ENCODE measurements at regions not wholly inside any gene's neighbourhood (a gene's known extent, or its start where the extent isn't known, plus 50 kb on each side); places are given as distances from the start of the nearest gene placed in this dataset.
A peak's percentile ranks its signal among the peaks of the same experiment; 100 is the strongest.

DNA sequence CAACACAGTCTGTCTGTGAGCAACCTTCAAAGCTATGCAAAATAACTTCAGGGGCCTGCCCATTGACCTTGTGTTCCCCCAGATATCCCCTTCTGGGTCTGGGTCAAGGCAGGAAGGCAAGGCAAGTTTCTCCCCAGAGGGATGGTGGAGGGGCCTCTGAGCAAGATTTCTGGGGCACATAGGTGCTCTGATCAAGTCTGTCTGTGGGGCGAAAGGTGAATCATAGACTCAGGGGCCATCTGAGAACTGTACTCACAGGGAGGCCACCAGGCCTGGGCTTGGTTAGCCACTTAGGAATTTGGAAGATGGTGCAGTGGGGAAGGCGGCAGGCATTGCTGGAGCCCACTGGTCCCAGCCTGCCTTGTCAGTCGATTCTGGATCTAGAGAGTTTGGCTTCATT is 92.4 kb downstream of the MINAR1 start:
- DNase-seq, result no peak
- Histone ChIP-seq H3K36me3 (no peaks in the 10 kb centered on the region), H3K4me3 (no peak overlapping the region), H3K9me3 (no peaks in the 10 kb centered on the region), H3K27me3 (no peaks in the 10 kb centered on the region)

DNA sequence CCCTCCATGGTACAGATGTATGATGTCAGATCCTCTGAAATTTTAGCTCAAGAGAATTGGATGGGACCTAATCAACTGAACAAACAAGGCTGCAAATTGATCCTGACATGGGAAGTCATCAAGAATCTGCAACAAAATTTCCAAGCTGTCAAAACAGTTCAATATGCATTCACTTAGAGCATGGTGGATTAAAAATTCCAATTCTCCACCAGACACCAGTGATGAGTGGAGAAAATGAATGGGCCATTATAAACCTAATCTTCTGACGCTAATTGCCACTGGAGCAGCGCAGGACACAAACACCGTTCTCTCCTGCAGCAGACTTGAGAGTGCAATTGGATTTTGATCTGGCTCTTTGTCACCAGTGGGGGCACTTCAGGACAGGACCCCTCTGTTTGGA is 94.2 kb downstream of the MINAR1 start:
- no peak for DNase-seq
- Histone ChIP-seq H3K36me3 (no peaks in the 10 kb centered on the region), H3K9me3 (no peaks in the 10 kb centered on the region), H3K27me3 (no peaks in the 10 kb centered on the region), H3K4me3 (no peak overlapping the region)

DNA sequence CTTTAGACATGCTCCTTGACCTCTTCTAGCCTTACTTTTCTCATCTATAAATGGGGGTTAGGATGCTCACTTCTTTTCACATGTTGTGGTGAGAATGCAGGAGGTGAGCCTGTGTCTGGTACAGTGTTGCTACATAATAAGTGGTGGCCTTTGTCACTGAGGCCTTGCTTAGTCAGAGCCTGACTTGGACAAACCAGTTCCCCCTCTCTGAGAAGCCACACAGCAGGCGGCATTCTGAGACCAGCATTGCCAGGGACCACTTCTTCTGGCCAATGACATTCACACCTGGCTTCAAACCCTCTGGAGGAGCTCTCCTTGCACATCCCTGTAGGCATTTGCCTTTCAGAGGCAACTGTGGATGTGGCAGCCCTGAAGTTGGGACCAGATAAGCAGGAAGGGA is 95.7 kb downstream of the MINAR1 start:
- DNase-seq, result no peak

DNA sequence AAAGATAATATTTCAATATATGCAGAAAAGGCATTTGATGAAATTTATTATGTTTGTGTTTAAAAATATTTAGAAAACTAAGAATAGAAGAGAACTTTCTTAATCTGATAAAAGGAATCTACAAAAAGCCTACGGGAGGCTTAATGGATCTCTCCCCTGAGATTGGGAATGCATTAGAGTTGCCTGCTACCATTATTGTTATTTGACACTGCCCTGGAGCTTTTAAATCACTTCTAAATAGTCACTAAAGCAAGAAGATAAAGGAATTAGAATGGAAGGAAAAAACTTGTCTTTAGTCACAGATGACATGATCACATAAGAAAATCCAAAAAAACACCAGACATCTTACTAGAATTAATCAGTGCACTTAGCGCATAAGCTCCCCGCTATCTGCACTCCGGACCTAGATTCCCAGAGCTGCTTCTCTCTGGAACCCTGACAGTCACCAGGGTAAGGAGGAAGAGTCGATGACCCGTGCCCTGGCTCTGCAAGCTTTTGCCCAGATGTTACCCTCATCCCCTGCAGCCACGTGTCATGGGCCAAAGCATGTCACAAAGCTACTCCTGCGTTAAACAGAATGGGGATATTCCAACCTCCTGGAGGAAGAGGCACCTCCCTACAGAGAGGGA is 97.1 kb downstream of the MINAR1 start:
- Histone ChIP-seq H3K36me3 (no peaks in the 10 kb centered on the region), H3K4me3 (no peak overlapping the region), H3K27me3 (no peaks in the 10 kb centered on the region), H3K9me3 (no peaks in the 10 kb centered on the region)
- DNase-seq, result no peak

More for the DNA sequence above, 95.7 kb downstream of the MINAR1 start:
- H3K4me3 ChIP-seq, result no peak overlapping the region
- H3K9me3 ChIP-seq, result no peaks in the 10 kb centered on the region
- H3K36me3 ChIP-seq, result no peaks in the 10 kb centered on the region
- H3K27me3 ChIP-seq, result no peaks in the 10 kb centered on the region

DNA sequence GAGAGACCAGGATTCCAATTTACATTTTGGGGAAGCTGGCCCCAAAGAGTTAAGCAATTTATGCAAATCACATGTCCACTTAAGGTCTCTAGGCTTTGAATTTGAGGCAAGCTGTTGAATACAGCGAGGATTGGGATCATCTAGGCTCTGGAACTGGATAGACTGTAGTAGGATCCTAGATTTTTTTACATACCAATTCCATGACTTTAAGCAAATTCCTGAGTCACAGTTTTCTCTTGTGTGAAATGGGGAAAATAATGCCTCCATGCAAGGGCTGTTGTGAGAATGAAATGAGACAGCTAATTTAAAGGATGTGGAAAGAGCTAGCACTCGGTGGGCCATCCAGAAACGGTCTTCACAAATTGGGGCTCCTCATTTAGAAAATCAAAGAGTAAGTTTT is 103.4 kb downstream of the MINAR1 start:
- no peak for DNase-seq
- no peaks in the 10 kb centered on the region for H3K9me3 ChIP-seq
- H3K27me3 ChIP-seq, result no peaks in the 10 kb centered on the region
- no peak overlapping the region for H3K4me3 ChIP-seq
- H3K36me3 ChIP-seq, result no peaks in the 10 kb centered on the region

DNA sequence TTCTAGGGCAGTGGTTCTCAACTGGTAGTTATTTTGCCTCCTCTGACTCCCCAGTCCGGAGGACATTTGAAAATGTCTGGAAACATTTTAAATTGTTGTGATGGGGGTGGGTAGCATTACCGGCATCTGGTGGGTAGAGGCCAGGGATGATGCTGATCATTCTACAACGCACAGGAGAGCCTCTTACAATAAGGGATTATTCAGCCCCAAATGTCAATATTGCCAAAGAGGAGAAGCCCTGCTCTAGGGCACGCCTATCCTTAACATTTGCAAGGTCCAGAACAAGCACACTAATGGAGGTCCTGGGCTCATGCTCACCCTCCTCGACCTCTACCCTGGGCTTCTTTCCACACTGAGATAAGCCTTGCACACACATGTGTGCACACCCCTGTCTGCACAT is 106.4 kb downstream of the MINAR1 start:
- no peak for DNase-seq
- no peak overlapping the region for H3K4me3 ChIP-seq
- no peaks in the 10 kb centered on the region for H3K9me3 ChIP-seq
- H3K36me3 ChIP-seq, result no peaks in the 10 kb centered on the region
- H3K27me3 ChIP-seq, result no peaks in the 10 kb centered on the region

DNA sequence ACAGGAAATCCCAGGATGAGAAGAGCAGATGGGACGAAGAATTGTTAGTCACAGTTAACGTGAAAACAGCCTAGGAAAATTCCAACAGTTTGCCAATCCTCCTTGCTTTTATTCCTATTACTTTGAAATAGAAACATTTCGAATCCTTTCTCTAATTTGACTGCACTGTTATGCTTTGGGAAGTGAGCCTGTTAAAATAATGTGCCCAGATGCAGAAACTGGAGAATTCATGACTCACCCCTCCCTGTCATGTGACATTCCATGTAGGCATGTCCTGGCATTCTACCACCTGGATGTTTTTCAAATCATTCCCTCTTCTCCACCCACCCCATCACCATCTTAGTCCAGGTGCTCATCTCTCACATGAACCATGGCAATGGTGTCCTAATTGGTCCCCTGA is 107.3 kb downstream of the MINAR1 start:
- Histone ChIP-seq H3K36me3 (no peaks in the 10 kb centered on the region), H3K9me3 (no peaks in the 10 kb centered on the region), H3K4me3 (no peak overlapping the region), H3K27me3 (no peaks in the 10 kb centered on the region)
- DNase-seq, result no peak

DNA sequence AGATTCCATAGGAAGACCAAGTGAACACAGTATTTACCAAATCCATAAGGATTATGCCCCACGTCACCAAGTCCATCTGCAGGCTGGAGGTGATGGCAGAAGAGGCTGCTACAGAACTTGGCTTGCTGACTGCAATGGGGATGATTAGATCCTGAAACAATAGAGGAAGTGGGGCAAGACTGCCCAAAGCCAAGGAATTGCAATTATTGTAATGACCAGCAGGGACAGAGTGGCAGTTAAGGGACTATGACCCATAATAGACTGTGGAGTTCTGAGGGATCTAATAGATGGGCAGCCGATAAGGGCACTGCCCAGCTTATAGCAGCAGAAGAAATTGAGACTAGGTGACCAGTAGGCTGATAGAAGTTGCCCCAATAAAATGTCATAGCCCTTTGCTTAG is 108.4 kb downstream of the MINAR1 start:
- Histone ChIP-seq H3K27me3 (no peaks in the 10 kb centered on the region), H3K4me3 (no peak overlapping the region), H3K36me3 (no peaks in the 10 kb centered on the region), H3K9me3 (no peaks in the 10 kb centered on the region)
- no peak for DNase-seq

DNA sequence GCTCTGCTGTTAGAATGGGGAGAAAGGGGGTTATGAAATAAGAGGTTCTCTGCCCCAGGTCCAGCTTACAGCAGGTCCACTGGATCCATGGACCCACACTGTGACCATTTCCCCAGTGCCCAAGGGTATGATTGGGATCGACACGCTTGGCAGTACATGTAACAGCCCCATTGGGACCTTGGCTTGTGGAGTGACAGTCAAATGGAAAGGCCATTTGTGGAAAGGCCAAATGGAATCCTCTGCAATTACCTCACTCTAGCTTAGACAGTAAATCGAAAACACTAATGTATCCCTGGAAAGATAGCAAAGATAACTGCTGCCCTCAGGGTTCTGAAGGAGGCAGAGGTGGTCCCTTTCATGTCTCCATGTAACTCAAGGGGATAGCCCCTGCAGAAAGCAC is 109.1 kb downstream of the MINAR1 start:
- Histone ChIP-seq H3K4me3 (no peak overlapping the region), H3K9me3 (no peaks in the 10 kb centered on the region), H3K27me3 (no peaks in the 10 kb centered on the region), H3K36me3 (no peaks in the 10 kb centered on the region)
- no peak for DNase-seq

DNA sequence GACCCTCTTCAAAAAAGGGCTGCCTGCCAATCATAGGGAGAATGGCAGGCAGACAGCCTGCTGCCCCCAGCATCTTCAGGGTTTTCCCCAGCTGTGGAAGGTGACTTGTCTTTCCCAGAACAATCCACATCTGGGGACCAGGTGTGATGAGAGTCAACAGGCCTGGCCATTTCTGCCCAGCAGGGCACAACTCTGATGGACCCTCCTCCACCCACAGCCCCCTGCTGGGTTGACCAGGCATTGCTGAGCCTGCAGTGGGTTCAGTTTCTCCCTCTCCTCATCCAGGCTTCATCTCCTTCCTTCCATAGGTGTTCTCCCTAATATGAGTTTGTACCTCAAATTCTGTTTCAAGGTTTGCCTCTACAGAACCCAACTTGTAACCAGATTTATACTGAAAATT is 111.0 kb downstream of the MINAR1 start:
- Histone ChIP-seq H3K9me3 (no peaks in the 10 kb centered on the region), H3K4me3 (no peak overlapping the region), H3K36me3 (no peaks in the 10 kb centered on the region), H3K27me3 (no peaks in the 10 kb centered on the region)
- DNase-seq, result no peak

DNA sequence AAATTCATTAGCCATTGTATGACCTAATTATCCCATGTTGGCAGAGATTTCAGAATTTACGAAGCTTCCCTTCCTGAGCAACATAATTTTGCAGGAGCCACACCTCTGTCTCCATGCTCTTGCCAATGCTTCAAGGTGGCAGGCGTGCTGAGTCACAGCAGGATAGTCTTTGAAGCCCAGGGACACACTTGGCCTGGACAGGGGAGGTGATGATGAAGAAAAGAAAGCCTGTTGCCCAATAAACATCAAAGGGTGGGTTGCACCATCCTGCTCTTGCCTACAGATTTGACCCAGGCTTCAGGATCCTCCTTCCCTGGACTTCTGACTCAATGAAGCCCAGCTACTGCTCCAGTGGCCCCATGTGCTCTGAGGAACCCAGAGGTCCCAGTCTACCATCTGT is 117.1 kb downstream of the MINAR1 start:
- H3K4me3 ChIP-seq, result no peak overlapping the region
- DNase-seq, result no peak
- H3K9me3 ChIP-seq, result no peaks in the 10 kb centered on the region
- no peaks in the 10 kb centered on the region for H3K27me3 ChIP-seq
- no peaks in the 10 kb centered on the region for H3K36me3 ChIP-seq

DNA sequence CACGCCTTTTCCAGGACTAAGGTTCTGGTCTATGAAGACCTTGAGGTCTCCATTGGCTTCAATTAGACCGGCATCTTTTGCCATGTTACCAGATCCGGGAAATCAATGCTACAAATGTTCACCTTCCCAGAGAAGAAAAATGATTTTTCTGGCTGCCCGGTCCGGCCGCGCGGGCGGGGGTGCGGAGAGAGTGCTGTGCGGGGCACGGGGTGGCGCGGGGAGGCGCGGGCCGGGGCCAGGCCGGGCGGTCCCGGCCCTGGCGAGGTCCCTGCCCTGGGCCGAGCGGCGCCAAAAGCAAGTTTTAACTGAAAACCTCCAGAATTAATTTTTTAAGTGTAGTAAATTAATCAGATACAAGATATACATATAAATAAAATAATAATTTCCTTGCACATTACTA is 128.2 kb downstream of the MINAR1 start:
- H3K9me3 ChIP-seq, result no peaks in the 10 kb centered on the region
- DNase-seq, result no peak
- no peaks in the 10 kb centered on the region for H3K36me3 ChIP-seq
- no peak overlapping the region for H3K4me3 ChIP-seq
- 0 out of 2 replicates have a peak, but pooled peaks cover 3% of the 10 kb centered on the region for H3K27me3 ChIP-seq

DNA sequence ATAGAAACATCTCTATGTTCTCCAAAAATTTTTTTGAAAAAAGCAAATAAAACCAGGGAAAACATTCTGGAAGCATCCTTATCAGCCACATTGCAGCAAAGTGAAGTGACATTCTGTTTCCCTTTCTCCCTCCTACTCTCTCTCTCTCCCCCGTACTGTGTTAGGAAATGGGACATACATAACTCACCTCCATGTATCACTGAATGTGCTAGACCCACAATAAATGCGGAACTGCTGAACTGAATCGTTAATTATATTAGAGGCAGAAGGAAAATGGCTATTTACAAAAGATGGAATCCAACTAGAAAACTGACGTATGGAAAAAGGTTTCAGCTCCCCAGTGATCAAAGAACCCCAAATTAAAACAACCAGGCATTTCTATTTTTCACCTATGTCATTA is 129.8 kb downstream of the MINAR1 start:
- H3K27me3 ChIP-seq, result no peaks in the 10 kb centered on the region

DNA sequence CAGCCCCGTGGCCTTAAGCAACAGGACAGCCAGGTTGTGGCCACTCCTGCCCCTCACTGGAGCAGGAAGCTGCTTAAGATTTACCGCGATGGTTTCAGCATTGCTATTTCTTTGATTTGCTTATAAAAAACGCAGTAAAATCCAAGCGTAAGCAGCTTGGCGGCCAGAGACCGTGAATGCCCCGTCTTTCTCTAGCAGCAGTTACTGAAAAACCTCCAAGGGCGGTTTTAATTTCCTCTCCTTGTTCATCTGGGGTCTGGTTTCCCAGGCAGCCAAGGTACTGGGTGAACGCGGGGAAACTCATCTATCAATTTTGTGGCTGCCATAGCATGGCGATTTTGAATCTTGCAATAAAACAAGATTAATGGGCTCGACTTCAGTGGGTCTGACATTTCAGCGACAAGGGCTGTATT is 130.3 kb downstream of the MINAR1 start:
- Histone ChIP-seq H3K27me3 (no peaks in the 10 kb centered on the region), H3K36me3 (no peaks in the 10 kb centered on the region), H3K9me3 (no peaks in the 10 kb centered on the region; the same call in 1 of the 2 replicates), H3K4me3 (no peak overlapping the region)
- peak; percentile 21 for DNase-seq

More for the DNA sequence above, 129.8 kb downstream of the MINAR1 start:
- Histone ChIP-seq H3K36me3 (no peaks in the 10 kb centered on the region), H3K9me3 (no peaks in the 10 kb centered on the region), H3K4me3 (no peak overlapping the region)
- DNase-seq, result no peak

DNA sequence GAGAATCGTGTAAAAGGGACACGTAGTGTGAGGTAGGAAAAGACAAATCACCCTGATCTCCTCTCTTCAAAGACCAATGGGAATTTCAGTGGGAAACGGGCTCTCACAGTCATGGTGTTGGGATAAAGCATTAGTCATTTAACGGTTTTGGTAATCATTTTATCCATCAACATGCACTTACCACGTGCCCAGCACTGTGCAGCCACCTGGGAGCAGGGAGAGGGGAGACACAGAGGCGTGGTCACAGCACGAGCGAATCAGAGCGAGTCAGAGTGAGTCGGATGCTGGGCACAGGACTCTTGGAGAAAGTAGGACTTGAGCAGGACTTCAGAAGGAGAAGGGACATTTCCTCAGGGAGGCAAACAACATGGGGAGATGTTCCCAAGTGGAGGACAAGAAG is 130.8 kb downstream of the MINAR1 start:
- Histone ChIP-seq H3K4me3 (no peak overlapping the region), H3K9me3 (no peaks in the 10 kb centered on the region; the same call in none of the 2 replicates), H3K36me3 (no peaks in the 10 kb centered on the region), H3K27me3 (no peaks in the 10 kb centered on the region)
- peak; percentile 46 for DNase-seq

DNA sequence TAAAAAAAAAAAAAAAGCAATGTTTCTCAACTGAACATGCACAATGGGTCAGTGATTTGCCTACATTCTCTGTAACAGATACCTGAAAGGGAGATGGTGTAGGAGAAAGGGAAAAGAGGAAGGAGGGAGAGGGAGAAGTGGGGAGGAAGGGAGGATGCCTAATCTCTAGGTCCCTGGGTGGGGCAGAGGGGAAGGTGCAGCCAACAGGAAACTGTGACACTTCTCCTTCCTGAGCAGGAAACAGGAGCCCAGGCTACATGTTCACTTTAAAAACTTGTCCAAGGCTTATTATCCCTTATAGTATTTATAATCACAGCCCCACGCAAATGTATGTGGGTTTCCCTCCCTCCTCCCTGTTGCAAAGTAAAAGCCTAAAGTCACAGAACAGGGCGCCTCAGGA is 137.9 kb downstream of the MINAR1 start:
- Histone ChIP-seq H3K27me3 (no peaks in the 10 kb centered on the region), H3K36me3 (no peaks in the 10 kb centered on the region), H3K4me3 (no peak overlapping the region), H3K9me3 (peaks cover 7% of the 10 kb centered on the region)
- DNase-seq, result no peak

DNA sequence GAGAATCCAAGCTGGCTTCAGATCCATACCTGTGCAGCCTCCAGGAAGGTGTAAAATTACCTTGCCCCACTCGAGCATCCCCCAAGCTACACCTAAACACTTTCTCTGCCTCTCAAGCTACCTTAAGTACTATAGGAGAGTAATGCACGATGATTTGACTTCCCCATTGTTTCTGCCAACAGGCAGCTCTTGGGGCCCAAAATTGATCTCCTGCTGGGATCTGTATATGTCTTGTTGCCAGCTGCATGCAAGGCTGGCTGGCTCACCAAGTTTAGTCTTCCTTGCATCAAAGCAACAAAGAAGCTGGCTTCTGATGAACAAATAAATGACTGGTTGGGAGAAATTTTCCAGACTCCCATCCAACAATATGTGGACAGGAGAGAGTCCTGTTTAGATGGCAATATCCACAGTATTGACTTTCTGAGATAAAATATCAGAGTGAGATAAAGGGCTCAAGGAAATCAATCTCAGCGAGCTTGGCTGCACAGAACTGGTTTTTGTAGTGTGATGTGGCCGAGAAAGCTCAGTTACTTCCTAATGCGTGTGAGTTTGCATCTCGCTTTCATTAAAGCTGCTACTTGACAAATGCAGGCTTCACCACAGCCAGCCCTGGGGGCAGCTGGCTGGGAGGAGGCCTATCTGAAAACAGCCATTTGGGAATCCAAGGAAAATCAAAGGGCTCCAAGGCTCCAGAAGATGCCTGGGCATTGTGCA is 140.7 kb downstream of the MINAR1 start:
- no peak overlapping the region for H3K4me3 ChIP-seq
- peaks cover 7% of the 10 kb centered on the region for H3K9me3 ChIP-seq
- no peaks in the 10 kb centered on the region for H3K36me3 ChIP-seq
- peak; percentile 30 for DNase-seq
- H3K27me3 ChIP-seq, result no peaks in the 10 kb centered on the region; the same call in 1 of the 2 replicates
